ENCODE measurements at regions not wholly inside any gene's neighbourhood (a gene's known extent, or its start where the extent isn't known, plus 50 kb on each side); places are given as distances from the start of the nearest gene placed in this dataset.

- Histone ChIP-seq H3K36me3 (ENCODE audit: control insufficient read depth, insufficient read depth, low read length) (no peaks in the 10 kb centered on the region), H3K9me3 (ENCODE audit: control insufficient read depth, insufficient read depth, low read length) (no peaks in the 10 kb centered on the region), H3K27ac (ENCODE audit: low read length) (no peak overlapping the region), H3K4me1 (ENCODE audit: control insufficient read depth, insufficient read depth, low read length) (no peaks in the 10 kb centered on the region), H3K4me3 (ENCODE audit: low read length) (no peak overlapping the region), H3K27me3 (ENCODE audit: control insufficient read depth, insufficient read depth, low read length) (no peaks in the 10 kb centered on the region)
- ATAC-seq (no peak), DNase-seq (no peak)
- 100% methylated on average over 1 of the region's 1 CpG for WGBS (ENCODE audit: insufficient coverage)
- H3K9me3 Mint-ChIP-seq, result peaks cover 0 to 2% of the 10 kb centered on the region in 2 donors
- no peak overlapping the region for H3K4me3 Mint-ChIP-seq
- intact Hi-C loops (cut with micrococcal nuclease), result no loop called here
- no peak overlapping the region for H3K27ac Mint-ChIP-seq
- H3K27me3 Mint-ChIP-seq (ENCODE audit: low read depth in 2 of 2), result peaks cover 0 to 7% of the 10 kb centered on the region in 2 donors
- no peak for TF ChIP-seq CTCF (IDR thresholded peaks at IDR 0.05)
- H3K36me3 Mint-ChIP-seq, result no peaks in the 10 kb centered on the region
- peaks cover 0 to 5% of the 10 kb centered on the region in 2 donors for H3K4me1 Mint-ChIP-seq
Observed at GRCh38 chr5:33304601-33305000, 136.2 kb upstream of the TARS1 start.

- Mint-ChIP-seq H3K27ac (no peak overlapping the region), H3K27me3 (ENCODE audit: low read depth in 2 of 2) (peaks cover 0 to 7% of the 10 kb centered on the region in 2 donors), H3K36me3 (no peaks in the 10 kb centered on the region), H3K4me3 (no peak overlapping the region), H3K9me3 (peaks cover 0 to 3% of the 10 kb centered on the region in 2 donors), H3K4me1 (no peaks in the 10 kb centered on the region)
- intact Hi-C loops (cut with micrococcal nuclease), result no loop called here
- WGBS (ENCODE audit: insufficient coverage), result 85% methylated on average over 3 of the region's 3 CpGs
- Histone ChIP-seq H3K4me1 (ENCODE audit: control insufficient read depth, insufficient read depth, low read length) (no peaks in the 10 kb centered on the region), H3K4me3 (ENCODE audit: low read length) (no peak overlapping the region), H3K36me3 (ENCODE audit: control insufficient read depth, insufficient read depth, low read length) (no peaks in the 10 kb centered on the region), H3K27ac (ENCODE audit: low read length) (no peak overlapping the region), H3K27me3 (ENCODE audit: control insufficient read depth, insufficient read depth, low read length) (no peaks in the 10 kb centered on the region), H3K9me3 (ENCODE audit: control insufficient read depth, insufficient read depth, low read length) (no peaks in the 10 kb centered on the region)
- no peak for ATAC-seq
- no peak for DNase-seq
- no peak for TF ChIP-seq CTCF (IDR thresholded peaks at IDR 0.05)
Observed at GRCh38 chr5:33305572-33305971, 135.2 kb upstream of the TARS1 start.

DNA sequence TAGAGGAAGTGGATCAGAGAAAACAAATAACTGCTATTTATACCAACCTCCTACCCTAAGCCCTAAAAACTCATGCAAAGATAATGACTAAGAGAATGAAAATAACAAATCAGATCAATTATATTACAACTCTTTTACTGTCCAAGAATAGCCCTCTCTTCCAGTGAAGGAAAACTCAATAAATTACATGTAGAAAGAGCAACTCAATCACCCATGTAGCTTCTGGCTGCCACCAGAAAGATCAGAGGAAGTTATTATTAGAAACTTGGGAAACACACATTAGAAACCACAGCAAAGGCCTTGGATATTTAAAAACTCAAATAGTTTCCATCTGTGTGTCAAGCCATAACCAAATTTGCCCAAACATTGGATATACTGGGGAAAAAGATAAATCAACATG, 134.0 kb upstream of the TARS1 start:
- DNase-seq (no peak), ATAC-seq (no peak)
- intact Hi-C loops (cut with micrococcal nuclease), result no loop called here
- Histone ChIP-seq H3K4me1 (ENCODE audit: control insufficient read depth, insufficient read depth, low read length) (no peaks in the 10 kb centered on the region), H3K36me3 (ENCODE audit: control insufficient read depth, insufficient read depth, low read length) (no peaks in the 10 kb centered on the region), H3K27me3 (ENCODE audit: control insufficient read depth, insufficient read depth, low read length) (no peaks in the 10 kb centered on the region), H3K27ac (ENCODE audit: low read length) (no peak overlapping the region), H3K4me3 (ENCODE audit: low read length) (no peak overlapping the region), H3K9me3 (ENCODE audit: control insufficient read depth, insufficient read depth, low read length) (no peaks in the 10 kb centered on the region)
- Mint-ChIP-seq H3K36me3 (no peaks in the 10 kb centered on the region), H3K27ac (no peak overlapping the region), H3K4me1 (no peaks in the 10 kb centered on the region), H3K4me3 (no peak overlapping the region), H3K27me3 (ENCODE audit: low read depth in 2 of 2) (peaks cover 0 to 7% of the 10 kb centered on the region in 2 donors), H3K9me3 (peaks cover 0 to 6% of the 10 kb centered on the region in 2 donors)
- TF ChIP-seq CTCF (IDR thresholded peaks at IDR 0.05), result no peak

GRCh38 chr5:33308586-33308985, 132.2 kb upstream of the TARS1 start:
- H3K9me3 Mint-ChIP-seq, result peaks cover 0 to 6% of the 10 kb centered on the region in 2 donors
- H3K4me3 Mint-ChIP-seq, result no peak overlapping the region
- H3K36me3 ChIP-seq (ENCODE audit: control insufficient read depth, insufficient read depth, low read length), result no peaks in the 10 kb centered on the region
- no peak for TF ChIP-seq CTCF (IDR thresholded peaks at IDR 0.05)
- ATAC-seq (no peak), DNase-seq (no peak)
- H3K27me3 ChIP-seq (ENCODE audit: control insufficient read depth, insufficient read depth, low read length), result no peaks in the 10 kb centered on the region
- H3K27ac Mint-ChIP-seq, result no peak overlapping the region
- 57% methylated on average over 1 of the region's 1 CpG for WGBS (ENCODE audit: insufficient coverage)
- no peak overlapping the region for H3K4me3 ChIP-seq (ENCODE audit: low read length)
- H3K27ac ChIP-seq (ENCODE audit: low read length), result no peak overlapping the region
- H3K4me1 ChIP-seq (ENCODE audit: control insufficient read depth, insufficient read depth, low read length), result no peaks in the 10 kb centered on the region
- peaks cover 0 to 7% of the 10 kb centered on the region in 2 donors for H3K27me3 Mint-ChIP-seq (ENCODE audit: low read depth in 2 of 2)
- H3K4me1 Mint-ChIP-seq, result no peaks in the 10 kb centered on the region
- H3K9me3 ChIP-seq (ENCODE audit: control insufficient read depth, insufficient read depth, low read length), result no peaks in the 10 kb centered on the region
- intact Hi-C loops (cut with micrococcal nuclease), result no loop called here
- H3K36me3 Mint-ChIP-seq, result no peaks in the 10 kb centered on the region

Measured in natural killer cell (primary cell).